ENCODE measurements at regions not wholly inside any gene's neighbourhood (a gene's known extent, or its start where the extent isn't known, plus 50 kb on each side); places are given as distances from the start of the nearest gene placed in this dataset.

GRCh38 chr6:100173211-100173610 lies 179.2 kb upstream of the MCHR2 start:
- Histone ChIP-seq H3K27ac (no peak overlapping the region), H3K4me3 (no peak overlapping the region)
- no peak for TF ChIP-seq CTCF (IDR thresholded peaks at IDR 0.05)
- DNase-seq (ENCODE audit: low spot score) = no peak

GRCh38 chr6:100172322-100172713 lies 178.3 kb upstream of the MCHR2 start:
- no peak overlapping the region for H3K27ac ChIP-seq
- DNase-seq (ENCODE audit: low spot score) = no peak
- TF ChIP-seq CTCF (IDR thresholded peaks at IDR 0.05) = no peak
- no peak overlapping the region for H3K4me3 ChIP-seq

GRCh38 chr6:100171533-100172321 lies 177.7 kb upstream of the MCHR2 start:
- TF ChIP-seq CTCF (IDR thresholded peaks at IDR 0.05) = no peak
- no peak overlapping the region for H3K4me3 ChIP-seq
- no peak overlapping the region for H3K27ac ChIP-seq
- DNase-seq (ENCODE audit: low spot score) = no peak

- H3K27ac ChIP-seq = no peak overlapping the region
- no peak for DNase-seq (ENCODE audit: low spot score)
- no peak overlapping the region for H3K4me3 ChIP-seq
- no peak for TF ChIP-seq CTCF (IDR thresholded peaks at IDR 0.05)
Observed at GRCh38 chr6:100168148-100168547, 174.1 kb upstream of the MCHR2 start.

- Histone ChIP-seq H3K4me3 (no peak overlapping the region), H3K27ac (no peak overlapping the region)
- no peak for DNase-seq (ENCODE audit: low spot score)
- TF ChIP-seq CTCF (IDR thresholded peaks at IDR 0.05) = no peak
Observed at GRCh38 chr6:100167585-100167984, 173.6 kb upstream of the MCHR2 start.

GRCh38 chr6:100166956-100167355 lies 172.9 kb upstream of the MCHR2 start:
- DNase-seq (ENCODE audit: low spot score) = no peak
- Histone ChIP-seq H3K4me3 (no peak overlapping the region), H3K27ac (no peak overlapping the region)
- no peak for TF ChIP-seq CTCF (IDR thresholded peaks at IDR 0.05)

- no peak overlapping the region for H3K4me3 ChIP-seq
- H3K27ac ChIP-seq = no peak overlapping the region
- no peak for TF ChIP-seq CTCF (IDR thresholded peaks at IDR 0.05)
- DNase-seq (ENCODE audit: low spot score) = no peak
Observed at GRCh38 chr6:100165442-100165841, 171.4 kb upstream of the MCHR2 start.

All from coronary artery (tissue), 2 donors.